H9 (cell line): ENCODE measurements at regions not wholly inside any gene's neighbourhood (a gene's known extent, or its start where the extent isn't known, plus 50 kb on each side); places are given as distances from the start of the nearest gene placed in this dataset.

Experiments
- DNase-seq: peaks from one replicate; pipeline ENCODE4 v3.0.0-alpha.2; 2017
- H2AFZ ChIP-seq: one replicate; pipeline ENCODE4 v1.6.1; 2013; ENCODE audit warnings: mild to moderate bottlenecking, low read length, control low read depth, moderate library complexity
- H2AK5ac ChIP-seq: 2 replicates; pipeline ENCODE4 v1.6.1; 2013; ENCODE audit warnings: low read length, control low read depth, mixed read lengths; ENCODE audit not compliant: insufficient read length
- H2BK120ac ChIP-seq: one replicate; pipeline ENCODE4 v1.6.1; 2013; ENCODE audit warnings: low read depth, mild to moderate bottlenecking, low read length, control low read depth, inconsistent platforms; ENCODE audit not compliant: poor library complexity, severe bottlenecking
- H2BK12ac ChIP-seq: 2 replicates; pipeline ENCODE4 v1.6.1; 2013; ENCODE audit warnings: low read length, control low read depth, mixed read lengths, low read depth; ENCODE audit not compliant: insufficient read length
- H2BK15ac ChIP-seq: 2 replicates; pipeline ENCODE4 v1.6.1; 2013; ENCODE audit warnings: low read depth, low read length, control low read depth
- H2BK20ac ChIP-seq: one replicate; pipeline ENCODE4 v1.6.1; 2013; ENCODE audit warnings: low read depth, mild to moderate bottlenecking, low read length, control low read depth, inconsistent platforms; ENCODE audit not compliant: poor library complexity, severe bottlenecking
- H2BK5ac ChIP-seq: 2 replicates; pipeline ENCODE4 v1.6.1; 2013; ENCODE audit warnings: low read length, control low read depth, mixed read lengths; ENCODE audit not compliant: insufficient read length
- H3K14ac ChIP-seq: 2 replicates; pipeline ENCODE4 v1.6.1; 2013; ENCODE audit warnings: low read length, control low read depth; ENCODE audit not compliant: insufficient read depth
- H3K18ac ChIP-seq: 2 replicates; pipeline ENCODE4 v1.6.1; 2013; ENCODE audit warnings: low read depth, mild to moderate bottlenecking, mixed read lengths, low read length, control low read depth; ENCODE audit not compliant: insufficient read length
- H3K23ac ChIP-seq: 2 replicates; pipeline ENCODE4 v1.6.1; 2013; ENCODE audit warnings: low read length, control low read depth, mixed read lengths, low read depth; ENCODE audit not compliant: insufficient read length
- H3K23me2 ChIP-seq: 2 replicates; pipeline ENCODE4 v1.6.1; 2013; ENCODE audit warnings: low read depth, mild to moderate bottlenecking, mixed read lengths, low read length, control low read depth; ENCODE audit not compliant: insufficient read length, poor library complexity, severe bottlenecking
- H3K27ac ChIP-seq: 2 replicates; pipeline ENCODE4 v1.5.1; 2013; ENCODE audit warnings: low read length, control low read depth, mixed read lengths, low read depth; ENCODE audit not compliant: insufficient read length
- H3K27me3 ChIP-seq: 2 replicates; pipeline ENCODE4 v1.6.1; 2013; ENCODE audit warnings: low read length, control low read depth, inconsistent platforms; ENCODE audit not compliant: insufficient read depth
- H3K4ac ChIP-seq: 2 replicates; pipeline ENCODE4 v1.6.1; 2013; ENCODE audit warnings: low read depth, mild to moderate bottlenecking, control low read depth, inconsistent platforms, low read length, moderate library complexity
- H3K4me1 ChIP-seq: 2 replicates; pipeline ENCODE4 v1.6.1; 2013; ENCODE audit warnings: low read length, control low read depth, inconsistent platforms; ENCODE audit not compliant: insufficient read depth
- H3K4me2 ChIP-seq: 2 replicates; pipeline ENCODE4 v1.6.1; 2013; ENCODE audit warnings: low read length, control low read depth, mixed read lengths; ENCODE audit not compliant: insufficient read length, insufficient read depth
- H3K56ac ChIP-seq: 2 replicates; pipeline ENCODE4 v1.6.1; 2013; ENCODE audit warnings: low read depth, mild to moderate bottlenecking, mixed read lengths, low read length, control low read depth; ENCODE audit not compliant: insufficient read length
- H3K79me1 ChIP-seq: 2 replicates; pipeline ENCODE4 v1.6.1; 2013; ENCODE audit warnings: low read depth, mild to moderate bottlenecking, moderate library complexity, low read length, control low read depth, inconsistent platforms; ENCODE audit not compliant: insufficient read depth, poor library complexity, severe bottlenecking
- H3K79me2 ChIP-seq: 2 replicates; pipeline ENCODE4 v1.6.1; 2013; ENCODE audit warnings: low read length, control low read depth, inconsistent platforms; ENCODE audit not compliant: insufficient read depth
- H3K9ac ChIP-seq: 2 replicates; pipeline ENCODE4 v1.6.1; 2013; ENCODE audit warnings: low read length, control low read depth, mixed read lengths; ENCODE audit not compliant: insufficient read length; ENCODE audit errors: extremely low read depth
- H3K9me3 ChIP-seq: one replicate; pipeline ENCODE4 v1.6.1; 2013; ENCODE audit warnings: low read depth, low read length, inconsistent platforms; ENCODE audit not compliant: control insufficient read depth
- H3T11ph ChIP-seq: one replicate; pipeline ENCODE4 v1.6.1; 2013; ENCODE audit warnings: mild to moderate bottlenecking, low read length, control low read depth, inconsistent platforms
- H4K20me1 ChIP-seq: one replicate; pipeline ENCODE4 v1.6.1; 2013; ENCODE audit not compliant: control insufficient read depth, insufficient read length, insufficient read depth
- H4K5ac ChIP-seq: 2 replicates; pipeline ENCODE4 v1.6.1; 2013; ENCODE audit warnings: low read depth, mild to moderate bottlenecking, mixed read lengths, low read length, control low read depth; ENCODE audit not compliant: insufficient read length
- H4K8ac ChIP-seq: replicated peaks from 2 replicates; pipeline ENCODE4 v1.6.1; 2013; ENCODE audit warnings: low read length, control low read depth, mixed read lengths, low read depth; ENCODE audit not compliant: insufficient read length
- H4K91ac ChIP-seq: 2 replicates; pipeline ENCODE4 v1.6.1; 2013; ENCODE audit warnings: low read depth, mild to moderate bottlenecking, moderate library complexity, mixed read lengths, low read length, control low read depth; ENCODE audit not compliant: insufficient read length
- H3K27ac Mint-ChIP-seq, 3 experiments: 2 replicates in 2 of 3; 3 replicates in 1 of 3; pipeline ENCODE4 v1.8.0; 2020 to 2021; ENCODE audit warnings: mixed read lengths in 3 of 3, mild to moderate bottlenecking in 1 of 3, moderate library complexity in 1 of 3
- H3K27me3 Mint-ChIP-seq: 2 replicates; pipeline ENCODE4 v1.8.0; 2021; ENCODE audit warnings: low read depth, mild to moderate bottlenecking, moderate library complexity, mixed read lengths
- H3K36me3 Mint-ChIP-seq, 3 experiments: 2 replicates in 2 of 3; 3 replicates in 1 of 3; pipeline ENCODE4 v1.8.0; 2020 to 2021; ENCODE audit warnings: low read depth in 3 of 3, mixed read lengths in 3 of 3; ENCODE audit not compliant: insufficient read depth in 1 of 3
- H3K4me1 Mint-ChIP-seq, 2 experiments: 2 replicates each; pipeline ENCODE4 v1.8.0; 2020; ENCODE audit warnings: mixed read lengths in 2 of 2
- H3K4me3 Mint-ChIP-seq, 2 experiments: 2 replicates in 1 of 2; 3 replicates in 1 of 2; pipeline ENCODE4 v1.8.0; 2020 to 2021; ENCODE audit warnings: mild to moderate bottlenecking in 2 of 2, mixed read lengths in 2 of 2, moderate library complexity in 1 of 2
- H3K9me3 Mint-ChIP-seq, 2 experiments: 2 replicates in 1 of 2; 3 replicates in 1 of 2; pipeline ENCODE4 v1.8.0; 2020; ENCODE audit warnings: mild to moderate bottlenecking in 2 of 2, mixed read lengths in 2 of 2, moderate library complexity in 1 of 2
- CTCF ChIP-seq: fragments of 200-600 bp; sonication (generic); conservative IDR thresholded peaks from 3 replicates; pipeline ENCODE4 v1.8.0; 2021; ENCODE audit warnings: antibody characterized with exemption, mild to moderate bottlenecking
- WGBS: extraction: QIAGEN DNeasy Blood & Tissue Kit; methylation state at CpG from one replicate; pipeline ENCODE4 v1.1.7; 2013; ENCODE audit warnings: missing lambda C conversion rate, low lambda C conversion rate, mixed read lengths; ENCODE audit not compliant: insufficient read length; ENCODE audit errors: extremely low coverage; 5-methylcytosine and 5-hydroxymethylcytosine counted together

- no peaks in the 10 kb centered on the region for H4K20me1 ChIP-seq
- H3K18ac ChIP-seq = no peak overlapping the region
- Mint-ChIP-seq H3K9me3 (no peaks in the 10 kb centered on the region), H3K4me1 (no peaks in the 10 kb centered on the region), H3K4me3 (no peak overlapping the region), H3K27ac (no peak overlapping the region), H3K36me3 (no peaks in the 10 kb centered on the region), H3K27me3 (no peaks in the 10 kb centered on the region)
- no peaks in the 10 kb centered on the region for H3K4me1 ChIP-seq
- no peak for DNase-seq
- no peak overlapping the region for H4K91ac ChIP-seq
- no peak overlapping the region for H2BK15ac ChIP-seq
- no peak overlapping the region for H3K56ac ChIP-seq
- H3K27me3 ChIP-seq = no peaks in the 10 kb centered on the region
- no peak overlapping the region for H2AFZ ChIP-seq
- no peak overlapping the region for H3T11ph ChIP-seq
- no peak overlapping the region for H2BK120ac ChIP-seq
- no peak overlapping the region for H2BK12ac ChIP-seq
- H3K27ac ChIP-seq = no peak overlapping the region
- H4K8ac ChIP-seq = no peak overlapping the region
- H3K9ac ChIP-seq = no peak overlapping the region
- no peak overlapping the region for H3K4me2 ChIP-seq
- H2AK5ac ChIP-seq = no peak overlapping the region
- no CpG with 5 or more reads among the region's 1 CpG for WGBS
- no peak overlapping the region for H4K5ac ChIP-seq
- H3K9me3 ChIP-seq = no peaks in the 10 kb centered on the region
- no peak overlapping the region for H3K23ac ChIP-seq
- no peak overlapping the region for H2BK20ac ChIP-seq
- H3K4ac ChIP-seq = no peak overlapping the region
- no peak for TF ChIP-seq CTCF
- H3K79me2 ChIP-seq = no peaks in the 10 kb centered on the region
- no peaks in the 10 kb centered on the region for H3K23me2 ChIP-seq
- no peak overlapping the region for H2BK5ac ChIP-seq
- no peak overlapping the region for H3K14ac ChIP-seq
- H3K79me1 ChIP-seq = no peaks in the 10 kb centered on the region
Measured at GRCh38 chr2:18682681-18683080, 93.3 kb upstream of the NT5C1B start.
